ENCODE measurements at regions not wholly inside any gene's neighbourhood (a gene's known extent, or its start where the extent isn't known, plus 50 kb on each side); places are given as distances from the start of the nearest gene placed in this dataset.

DNA sequence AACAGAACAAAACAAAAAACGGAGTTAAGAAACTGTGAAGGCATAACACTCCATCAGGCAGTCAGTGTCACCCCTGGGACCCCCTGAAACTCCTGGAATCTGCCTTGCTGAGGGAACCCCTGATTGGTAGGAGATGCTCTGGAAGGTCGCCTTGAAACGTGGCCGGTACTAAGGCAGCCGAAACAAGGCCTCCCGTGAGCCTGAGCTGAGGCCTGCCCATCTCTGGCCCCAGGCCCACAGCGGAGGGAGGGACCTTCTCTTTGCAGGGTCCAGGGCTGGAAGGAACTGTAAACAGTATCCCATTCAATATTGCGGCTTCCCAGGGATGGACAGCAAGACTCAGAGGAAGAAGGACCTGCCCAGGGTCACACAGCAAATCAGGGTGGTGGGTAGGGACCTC is 155.7 kb downstream of the INHBB start:
- WGBS, 3 donors = 62 to 76% (median 72%) methylated on average over 8 of the region's 8 CpGs
- Histone ChIP-seq H3K9me3 (no peaks in the 10 kb centered on the region), H3K36me3 (no peaks in the 10 kb centered on the region), H3K4me1 (ENCODE audit: insufficient read depth) (no peaks in the 10 kb centered on the region), H3K27ac (no peak overlapping the region), H3K27me3 (no peaks in the 10 kb centered on the region), H3K4me3 (no peak overlapping the region)
- intact Hi-C loops (cut with DNase I) = no loop called here
- no peak for TF ChIP-seq POLR2A (IDR thresholded peaks at IDR 0.05)
- TF ChIP-seq, protein P1, sequence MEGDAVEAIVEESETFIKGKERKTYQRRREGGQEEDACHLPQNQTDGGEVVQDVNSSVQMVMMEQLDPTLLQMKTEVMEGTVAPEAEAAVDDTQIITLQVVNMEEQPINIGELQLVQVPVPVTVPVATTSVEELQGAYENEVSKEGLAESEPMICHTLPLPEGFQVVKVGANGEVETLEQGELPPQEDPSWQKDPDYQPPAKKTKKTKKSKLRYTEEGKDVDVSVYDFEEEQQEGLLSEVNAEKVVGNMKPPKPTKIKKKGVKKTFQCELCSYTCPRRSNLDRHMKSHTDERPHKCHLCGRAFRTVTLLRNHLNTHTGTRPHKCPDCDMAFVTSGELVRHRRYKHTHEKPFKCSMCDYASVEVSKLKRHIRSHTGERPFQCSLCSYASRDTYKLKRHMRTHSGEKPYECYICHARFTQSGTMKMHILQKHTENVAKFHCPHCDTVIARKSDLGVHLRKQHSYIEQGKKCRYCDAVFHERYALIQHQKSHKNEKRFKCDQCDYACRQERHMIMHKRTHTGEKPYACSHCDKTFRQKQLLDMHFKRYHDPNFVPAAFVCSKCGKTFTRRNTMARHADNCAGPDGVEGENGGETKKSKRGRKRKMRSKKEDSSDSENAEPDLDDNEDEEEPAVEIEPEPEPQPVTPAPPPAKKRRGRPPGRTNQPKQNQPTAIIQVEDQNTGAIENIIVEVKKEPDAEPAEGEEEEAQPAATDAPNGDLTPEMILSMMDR (IDR thresholded peaks at IDR 0.05) = no peak
- DNase-seq = no peak

DNA sequence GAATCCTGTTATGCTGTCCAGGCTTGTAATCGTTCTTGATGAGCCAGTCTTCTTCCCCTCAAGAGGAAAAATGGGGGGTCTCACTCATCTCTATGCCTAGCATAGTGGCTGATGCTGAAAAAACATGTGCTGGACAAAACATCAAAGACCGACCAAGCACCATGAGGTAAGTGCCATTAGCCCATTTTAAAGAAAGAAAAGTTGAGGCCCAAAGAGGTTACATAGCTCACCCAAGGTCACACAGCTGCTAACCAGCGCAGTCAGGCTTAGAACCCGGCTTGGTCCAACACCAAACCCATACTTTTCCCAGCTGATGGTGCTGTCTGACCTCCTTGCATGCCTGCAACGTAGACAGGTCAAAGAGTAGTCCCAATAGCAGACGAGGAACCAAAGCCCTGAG is 156.4 kb downstream of the INHBB start:
- Histone ChIP-seq H3K9me3 (no peaks in the 10 kb centered on the region), H3K4me1 (ENCODE audit: insufficient read depth) (no peaks in the 10 kb centered on the region), H3K4me3 (no peak overlapping the region), H3K36me3 (no peaks in the 10 kb centered on the region), H3K27ac (no peak overlapping the region), H3K27me3 (no peaks in the 10 kb centered on the region)
- intact Hi-C loops (cut with DNase I) = no loop called here
- no peak for DNase-seq
- TF ChIP-seq EP300 (IDR thresholded peaks at IDR 0.05) (no peak), POLR2A (IDR thresholded peaks at IDR 0.05) (no peak)
- TF ChIP-seq, protein P1 (IDR thresholded peaks at IDR 0.05) = no peak
- WGBS, 3 donors = 87 to 89% (median 88%) methylated on average over 6 of the region's 6 CpGs

DNA sequence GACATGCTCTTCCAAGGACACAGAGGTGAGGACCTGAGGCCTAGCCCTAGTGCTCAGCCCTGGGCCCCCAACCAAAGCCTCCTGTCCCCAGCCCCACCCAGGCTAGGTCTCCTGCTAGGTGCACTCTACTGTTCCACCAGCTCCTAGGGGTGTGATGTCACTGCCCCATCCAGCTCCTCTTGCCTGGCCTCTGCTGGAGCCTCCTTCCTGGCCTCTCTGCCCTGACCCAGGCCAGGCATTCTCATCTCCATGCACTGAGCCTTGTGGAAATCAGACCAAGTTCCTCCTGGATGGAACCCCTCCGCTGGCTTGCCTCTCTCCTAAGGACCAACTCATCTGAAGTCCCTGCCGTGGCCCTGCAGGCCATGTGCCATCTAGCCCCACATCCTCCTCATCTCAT is 156.8 kb downstream of the INHBB start:
- TF ChIP-seq, protein P1 (IDR thresholded peaks at IDR 0.05) = no peak
- no peak for TF ChIP-seq POLR2A (IDR thresholded peaks at IDR 0.05)
- TF ChIP-seq EP300 (IDR thresholded peaks at IDR 0.05) = no peak
- no peak overlapping the region for H3K27ac ChIP-seq

DNA sequence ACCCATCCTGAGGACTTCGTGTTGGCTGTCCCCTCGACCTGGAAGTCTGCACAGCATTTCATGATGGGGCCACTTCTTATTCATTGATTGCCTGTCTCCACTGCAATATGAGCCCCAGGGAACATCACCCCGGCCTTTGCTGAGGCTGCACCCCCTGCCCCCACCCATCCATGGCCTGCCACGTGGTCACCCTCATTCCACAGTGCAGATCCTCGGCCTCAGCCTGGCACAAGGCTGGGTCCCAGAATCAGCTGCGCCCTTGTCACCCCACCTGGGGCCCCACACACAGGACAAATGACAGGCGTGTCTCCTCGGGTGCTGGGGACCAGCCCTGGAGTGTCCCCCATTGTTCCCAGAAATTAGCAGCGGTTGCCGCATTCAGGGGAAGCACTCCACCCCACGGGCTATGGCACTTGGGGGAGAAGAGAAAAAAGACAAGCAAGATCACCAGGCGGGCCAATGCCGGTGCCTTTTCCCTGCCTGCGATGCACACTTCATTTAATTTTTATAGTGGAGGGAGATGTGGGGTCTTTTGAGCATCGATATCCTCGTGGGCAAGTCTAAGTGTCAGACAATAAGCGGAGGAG is 157.4 kb downstream of the INHBB start:
- no peak for TF ChIP-seq EP300 (IDR thresholded peaks at IDR 0.05)
- TF ChIP-seq, protein P1 (IDR thresholded peaks at IDR 0.05) = no peak
- no peak for TF ChIP-seq POLR2A (IDR thresholded peaks at IDR 0.05)
- 89 to 92% (median 90%) methylated on average over 17 of the region's 17 CpGs for WGBS, 3 donors
- H3K27ac ChIP-seq = no peak overlapping the region
- no peaks in the 10 kb centered on the region for H3K4me1 ChIP-seq (ENCODE audit: insufficient read depth)
- DNase-seq = no peak
- intact Hi-C loops (cut with DNase I) = no loop called here
- H3K36me3 ChIP-seq = no peaks in the 10 kb centered on the region
- H3K9me3 ChIP-seq = no peaks in the 10 kb centered on the region
- no peak overlapping the region for H3K4me3 ChIP-seq
- no peaks in the 10 kb centered on the region for H3K27me3 ChIP-seq

More for the DNA sequence above, 156.8 kb downstream of the INHBB start:
- no peaks in the 10 kb centered on the region for H3K27me3 ChIP-seq
- WGBS, 3 donors = 90 to 98% (median 95%) methylated on average over 2 of the region's 2 CpGs
- H3K36me3 ChIP-seq = no peaks in the 10 kb centered on the region
- no peak for DNase-seq
- H3K9me3 ChIP-seq = no peaks in the 10 kb centered on the region
- intact Hi-C loops (cut with DNase I) = no loop called here
- no peaks in the 10 kb centered on the region for H3K4me1 ChIP-seq (ENCODE audit: insufficient read depth)
- H3K4me3 ChIP-seq = no peak overlapping the region
